ENCODE measurements at regions not wholly inside any gene's neighbourhood (a gene's known extent, or its start where the extent isn't known, plus 50 kb on each side); places are given as distances from the start of the nearest gene placed in this dataset.
A peak's percentile ranks its signal among the peaks of the same experiment; 100 is the strongest.
"Not testable (repeated sequence)": the region's sequence is repeated elsewhere in the genome, so short reads cannot be mapped to it uniquely, and the experiment has no call there.

- no peak for DNase-seq (ENCODE audit: low read depth)
- TF ChIP-seq, protein P1, sequence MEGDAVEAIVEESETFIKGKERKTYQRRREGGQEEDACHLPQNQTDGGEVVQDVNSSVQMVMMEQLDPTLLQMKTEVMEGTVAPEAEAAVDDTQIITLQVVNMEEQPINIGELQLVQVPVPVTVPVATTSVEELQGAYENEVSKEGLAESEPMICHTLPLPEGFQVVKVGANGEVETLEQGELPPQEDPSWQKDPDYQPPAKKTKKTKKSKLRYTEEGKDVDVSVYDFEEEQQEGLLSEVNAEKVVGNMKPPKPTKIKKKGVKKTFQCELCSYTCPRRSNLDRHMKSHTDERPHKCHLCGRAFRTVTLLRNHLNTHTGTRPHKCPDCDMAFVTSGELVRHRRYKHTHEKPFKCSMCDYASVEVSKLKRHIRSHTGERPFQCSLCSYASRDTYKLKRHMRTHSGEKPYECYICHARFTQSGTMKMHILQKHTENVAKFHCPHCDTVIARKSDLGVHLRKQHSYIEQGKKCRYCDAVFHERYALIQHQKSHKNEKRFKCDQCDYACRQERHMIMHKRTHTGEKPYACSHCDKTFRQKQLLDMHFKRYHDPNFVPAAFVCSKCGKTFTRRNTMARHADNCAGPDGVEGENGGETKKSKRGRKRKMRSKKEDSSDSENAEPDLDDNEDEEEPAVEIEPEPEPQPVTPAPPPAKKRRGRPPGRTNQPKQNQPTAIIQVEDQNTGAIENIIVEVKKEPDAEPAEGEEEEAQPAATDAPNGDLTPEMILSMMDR (IDR thresholded peaks at IDR 0.05; ENCODE audit: control insufficient read depth, extremely low read depth, insufficient read depth), result no peak
- no peak overlapping the region for H3K4me3 ChIP-seq (ENCODE audit: low read depth, low read length)
These were observed 269.2 kb downstream of the LRATD1 start for GRCh38 chr2:14901737-14902136.

DNA sequence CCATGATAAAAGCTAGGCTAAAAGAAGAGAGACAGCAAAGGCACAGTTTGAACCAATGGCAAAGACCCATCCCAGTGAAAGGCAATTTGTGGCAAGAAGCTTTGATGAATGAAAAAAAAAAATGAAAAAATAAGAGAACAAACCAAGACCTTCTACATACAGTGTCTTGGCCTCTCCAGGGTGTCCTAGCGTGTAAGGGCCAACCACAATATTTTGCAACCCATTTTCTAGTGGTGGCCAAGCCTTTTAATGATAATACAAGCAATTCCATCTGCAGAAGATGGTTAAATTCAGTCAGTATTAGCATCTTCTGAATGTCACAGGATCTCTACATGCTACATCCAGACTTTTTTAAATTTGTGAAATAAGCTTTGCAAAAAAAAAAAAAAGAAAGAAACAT is 270.4 kb downstream of the LRATD1 start:
- no peak for DNase-seq (ENCODE audit: low read depth)
- TF ChIP-seq, protein P1 (IDR thresholded peaks at IDR 0.05; ENCODE audit: control insufficient read depth, extremely low read depth, insufficient read depth), result no peak
- H3K4me3 ChIP-seq (ENCODE audit: low read depth, low read length), result no peak overlapping the region

DNA sequence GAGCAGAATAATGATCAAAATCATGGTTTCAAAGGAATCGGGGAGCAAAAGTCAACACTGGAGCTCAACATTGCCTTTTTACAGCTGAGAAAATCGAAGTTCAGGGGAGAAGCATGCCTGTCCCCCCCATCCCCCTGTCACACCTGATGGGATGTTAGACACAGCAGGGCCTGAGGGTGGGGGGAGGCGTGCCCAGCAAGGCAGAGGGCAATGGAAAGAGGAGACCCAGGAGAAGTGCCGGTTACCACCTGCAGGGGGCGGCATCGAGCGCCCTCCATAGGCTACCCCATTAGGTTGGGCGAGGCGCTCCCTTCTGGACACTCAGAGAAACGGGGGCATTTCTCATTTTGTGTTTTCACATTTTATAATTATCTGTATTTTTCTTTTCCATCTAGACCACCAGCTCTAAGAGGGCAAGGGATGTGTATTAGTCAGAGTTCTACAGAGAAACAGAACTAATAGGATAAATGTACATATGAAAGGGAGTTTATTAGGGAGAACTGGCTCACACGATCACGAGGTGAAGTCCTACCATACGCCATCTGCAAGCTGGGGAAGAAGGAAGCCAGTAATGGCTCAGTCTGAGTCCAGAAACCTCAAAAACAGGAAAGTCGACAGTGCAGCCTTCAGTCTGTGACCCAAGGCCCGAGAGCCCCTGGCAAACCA is 271.3 kb downstream of the LRATD1 start:
- TF ChIP-seq, protein P1 (IDR thresholded peaks at IDR 0.05; ENCODE audit: control insufficient read depth, extremely low read depth, insufficient read depth), result peak; percentile 77
- DNase-seq (ENCODE audit: low read depth), result no peak

DNA sequence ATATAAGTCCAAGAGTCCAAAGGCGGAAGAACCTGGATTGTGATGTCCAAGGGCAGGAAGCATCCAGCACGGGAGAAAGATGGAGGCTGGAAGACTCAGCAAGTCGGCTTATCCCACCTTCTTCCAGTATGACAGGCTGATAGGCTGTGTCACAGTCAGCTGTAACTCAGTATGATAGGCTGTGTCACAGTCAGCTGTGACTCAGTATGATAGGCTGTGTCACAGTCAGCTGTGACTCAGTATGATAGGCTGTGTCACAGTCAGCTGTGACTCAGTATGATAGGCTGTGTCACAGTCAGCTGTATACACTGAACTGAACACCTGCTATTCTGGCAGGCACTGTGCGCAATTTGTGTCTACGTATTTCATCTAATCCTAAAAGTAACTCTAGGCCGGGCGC is 271.9 kb downstream of the LRATD1 start:
- not testable (repeated sequence) for DNase-seq (ENCODE audit: low read depth); H3K4me3 ChIP-seq (ENCODE audit: low read depth, low read length)

More for the DNA sequence above, 271.3 kb downstream of the LRATD1 start:
- H3K4me3 ChIP-seq (ENCODE audit: low read depth, low read length), result no peak overlapping the region

DNA sequence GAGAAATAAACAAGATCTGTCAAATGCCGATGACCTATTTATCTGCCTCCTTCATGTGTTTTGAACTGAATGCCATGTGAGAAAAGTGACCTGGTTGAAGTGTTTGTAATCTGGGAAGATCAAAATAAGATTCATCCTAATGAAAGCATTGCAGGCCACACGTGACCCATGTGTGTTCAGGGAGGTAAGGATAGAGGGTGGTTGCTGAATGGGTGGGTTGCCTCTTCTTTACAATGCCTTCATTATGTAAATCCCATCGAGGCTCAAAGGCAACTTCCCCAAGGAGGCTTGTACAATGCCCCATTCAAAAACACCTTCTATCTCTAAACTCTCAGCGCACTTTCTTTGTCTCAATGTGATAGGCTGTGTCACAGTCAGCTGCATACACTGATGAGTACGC is 273.1 kb downstream of the LRATD1 start:
- DNase-seq (ENCODE audit: low read depth), result no peak
- TF ChIP-seq, protein P1 (IDR thresholded peaks at IDR 0.05; ENCODE audit: control insufficient read depth, extremely low read depth, insufficient read depth), result no peak

GRCh38 chr2:14907014-14907612 is 274.6 kb downstream of the LRATD1 start:
- TF ChIP-seq, protein P1 (IDR thresholded peaks at IDR 0.05; ENCODE audit: control insufficient read depth, extremely low read depth, insufficient read depth), result peak; percentile 39
- DNase-seq (ENCODE audit: low read depth), result no peak
- H3K4me3 ChIP-seq (ENCODE audit: low read depth, low read length), result no peak overlapping the region

More for the DNA sequence above, 273.1 kb downstream of the LRATD1 start:
- no peak overlapping the region for H3K4me3 ChIP-seq (ENCODE audit: low read depth, low read length)

DNA sequence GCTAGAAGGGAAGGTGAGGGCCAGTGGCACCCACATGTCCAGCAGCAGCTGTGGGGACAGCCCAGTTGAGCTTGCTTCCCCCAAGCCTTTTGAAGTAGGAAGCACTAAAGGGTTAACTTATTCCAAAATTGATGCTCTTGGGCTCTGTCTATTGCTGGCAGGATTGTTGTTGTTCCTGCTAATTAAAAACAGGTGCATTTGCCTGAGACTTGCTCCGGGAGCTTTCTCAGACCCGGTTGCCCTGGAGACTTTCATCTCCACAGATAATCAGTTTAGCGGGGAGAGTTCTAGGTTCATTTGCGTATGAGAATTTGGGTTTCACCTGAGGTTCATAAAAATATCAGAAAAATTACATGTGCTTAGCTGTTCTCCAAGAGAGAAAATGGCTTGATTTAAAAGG is 277.3 kb downstream of the LRATD1 start:
- TF ChIP-seq, protein P1 (IDR thresholded peaks at IDR 0.05; ENCODE audit: control insufficient read depth, extremely low read depth, insufficient read depth), result no peak
- no peak for DNase-seq (ENCODE audit: low read depth)
- no peak overlapping the region for H3K4me3 ChIP-seq (ENCODE audit: low read depth, low read length)
